GM18526 (cell line): ENCODE measurements at regions not wholly inside any gene's neighbourhood (a gene's known extent, or its start where the extent isn't known, plus 50 kb on each side); places are given as distances from the start of the nearest gene placed in this dataset.

Source experiments
- POLR2A ChIP-seq: IDR thresholded peaks from 3 replicates; pipeline ENCODE4 v1.6.1; 2011; ENCODE audit not compliant: insufficient read length; ENCODE audit errors: extremely low read depth

- no peak for TF ChIP-seq POLR2A
These were observed 166.9 kb downstream of the ABHD5 start for GRCh38 chr3:43857361-43858293.

- no peak for TF ChIP-seq POLR2A
These were observed 167.6 kb downstream of the ABHD5 start for GRCh38 chr3:43858294-43858701.

- no peak for TF ChIP-seq POLR2A
These were observed 169.0 kb downstream of the ABHD5 start for GRCh38 chr3:43859766-43860165.

GRCh38 chr3:43861635-43862034, 170.9 kb downstream of the ABHD5 start:
- no peak for TF ChIP-seq POLR2A

GRCh38 chr3:43862470-43862869, 171.7 kb downstream of the ABHD5 start:
- TF ChIP-seq POLR2A = no peak

GRCh38 chr3:43862992-43863805, 172.5 kb downstream of the ABHD5 start:
- no peak for TF ChIP-seq POLR2A

GRCh38 chr3:43863966-43864933, 173.5 kb downstream of the ABHD5 start:
- no peak for TF ChIP-seq POLR2A

GRCh38 chr3:43865351-43865750, 174.6 kb downstream of the ABHD5 start:
- no peak for TF ChIP-seq POLR2A

- no peak for TF ChIP-seq POLR2A
These were observed 175.3 kb downstream of the ABHD5 start for GRCh38 chr3:43865887-43866528.

- no peak for TF ChIP-seq POLR2A
These were observed 176.0 kb downstream of the ABHD5 start for GRCh38 chr3:43866529-43867353.

GRCh38 chr3:43867436-43868072, 176.8 kb downstream of the ABHD5 start:
- no peak for TF ChIP-seq POLR2A

GRCh38 chr3:43869491-43869890, 178.8 kb downstream of the ABHD5 start:
- no peak for TF ChIP-seq POLR2A

GRCh38 chr3:43870120-43870519, 179.4 kb downstream of the ABHD5 start:
- no peak for TF ChIP-seq POLR2A
